OCI-LY1 (cell line): ENCODE measurements at regions not wholly inside any gene's neighbourhood (a gene's known extent, or its start where the extent isn't known, plus 50 kb on each side); places are given as distances from the start of the nearest gene placed in this dataset.

ENCODE experiments used
- EZH2 ChIP-seq: fragments of 200-600 bp; sonication (generic), shearing (Covaris generic); IDR thresholded peaks from 2 replicates; pipeline ENCODE4 v1.8.0; 2017; ENCODE audit warnings: borderline replicate concordance, mixed run types, mild to moderate bottlenecking, antibody characterized with exemption, low read length, moderate library complexity, mixed read lengths
- TF ChIP-seq, protein P1 (sequence below): fragments of 200-600 bp; sonication (generic), shearing (Covaris generic); IDR thresholded peaks from 2 replicates; pipeline ENCODE4 v1.5.1; 2017; ENCODE audit warnings: mild to moderate bottlenecking, antibody characterized with exemption, low read length, moderate library complexity, mixed read lengths

- TF ChIP-seq, protein P1, sequence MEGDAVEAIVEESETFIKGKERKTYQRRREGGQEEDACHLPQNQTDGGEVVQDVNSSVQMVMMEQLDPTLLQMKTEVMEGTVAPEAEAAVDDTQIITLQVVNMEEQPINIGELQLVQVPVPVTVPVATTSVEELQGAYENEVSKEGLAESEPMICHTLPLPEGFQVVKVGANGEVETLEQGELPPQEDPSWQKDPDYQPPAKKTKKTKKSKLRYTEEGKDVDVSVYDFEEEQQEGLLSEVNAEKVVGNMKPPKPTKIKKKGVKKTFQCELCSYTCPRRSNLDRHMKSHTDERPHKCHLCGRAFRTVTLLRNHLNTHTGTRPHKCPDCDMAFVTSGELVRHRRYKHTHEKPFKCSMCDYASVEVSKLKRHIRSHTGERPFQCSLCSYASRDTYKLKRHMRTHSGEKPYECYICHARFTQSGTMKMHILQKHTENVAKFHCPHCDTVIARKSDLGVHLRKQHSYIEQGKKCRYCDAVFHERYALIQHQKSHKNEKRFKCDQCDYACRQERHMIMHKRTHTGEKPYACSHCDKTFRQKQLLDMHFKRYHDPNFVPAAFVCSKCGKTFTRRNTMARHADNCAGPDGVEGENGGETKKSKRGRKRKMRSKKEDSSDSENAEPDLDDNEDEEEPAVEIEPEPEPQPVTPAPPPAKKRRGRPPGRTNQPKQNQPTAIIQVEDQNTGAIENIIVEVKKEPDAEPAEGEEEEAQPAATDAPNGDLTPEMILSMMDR: no peak
- no peak for TF ChIP-seq EZH2
Observed at GRCh38 chr13:65347420-65348030, 1882.6 kb downstream of the PCDH9 start.
